DND-41 (cell line): ENCODE measurements at regions not wholly inside any gene's neighbourhood (a gene's known extent, or its start where the extent isn't known, plus 50 kb on each side); places are given as distances from the start of the nearest gene placed in this dataset.

Experiments
- ATAC-seq: fragments of 200-7000 bp; cut with Tn5 transposase; 3 replicates; pipeline ENCODE4 v1.9.1; 2021; ENCODE audit warnings: low read depth; ENCODE audit not compliant: insufficient read depth
- DNase-seq: peaks from one replicate; pipeline ENCODE4 v3.0.0-alpha.2; 2020
- H2AFZ ChIP-seq: 2 replicates; pipeline ENCODE4 v1.6.0; 2012; ENCODE audit warnings: low read depth, low read length
- H3K27ac ChIP-seq: 2 replicates; pipeline ENCODE4 v1.5.1; 2012; ENCODE audit warnings: low read length, inconsistent platforms
- H3K27me3 ChIP-seq: fragments of 200-600 bp; sonication (generic); 2 replicates; pipeline ENCODE4 v1.6.0; 2012; ENCODE audit warnings: low read length, mild to moderate bottlenecking, inconsistent platforms; ENCODE audit not compliant: insufficient read depth, poor library complexity
- H3K36me3 ChIP-seq: 2 replicates; pipeline ENCODE4 v1.5.1; 2012; ENCODE audit warnings: low read length, inconsistent platforms; ENCODE audit not compliant: insufficient read depth
- H3K4me1 ChIP-seq: 2 replicates; pipeline ENCODE4 v1.5.1; 2012; ENCODE audit warnings: mild to moderate bottlenecking, low read length; ENCODE audit not compliant: insufficient read depth
- H3K4me2 ChIP-seq: 2 replicates; pipeline ENCODE4 v1.6.0; 2012; ENCODE audit warnings: mild to moderate bottlenecking, moderate library complexity, low read length, inconsistent platforms; ENCODE audit not compliant: insufficient read depth
- H3K4me3 ChIP-seq, 2 experiments: fragments of 200-600 bp in 1 of 2; shearing (Covaris generic) in 1 of 2; 2 replicates each; pipeline ENCODE4 v1.5.1; 2012 to 2016; ENCODE audit warnings: inconsistent platforms in 2 of 2, low read length in 2 of 2, mild to moderate bottlenecking in 2 of 2, low read depth in 1 of 2, moderate library complexity in 1 of 2
- H3K79me2 ChIP-seq: 2 replicates; pipeline ENCODE4 v1.6.0; 2012; ENCODE audit warnings: low read length, inconsistent platforms; ENCODE audit not compliant: insufficient read depth
- H3K9ac ChIP-seq: 2 replicates; pipeline ENCODE4 v1.6.0; 2012; ENCODE audit warnings: low read depth, mild to moderate bottlenecking, inconsistent platforms, low read length, moderate library complexity
- H3K9me3 ChIP-seq: 2 replicates; pipeline ENCODE4 v1.5.1; 2012; ENCODE audit warnings: low read length, moderate library complexity, mild to moderate bottlenecking, inconsistent platforms; ENCODE audit not compliant: insufficient read depth, severe bottlenecking
- H4K20me1 ChIP-seq: 2 replicates; pipeline ENCODE4 v1.6.0; 2012; ENCODE audit warnings: low read length; ENCODE audit not compliant: insufficient read depth
- EZH2 ChIP-seq: IDR thresholded peaks from 3 replicates; pipeline ENCODE4 v1.6.1; 2012; ENCODE audit warnings: borderline replicate concordance, low read depth, mild to moderate bottlenecking, moderate library complexity, low read length, inconsistent platforms; ENCODE audit not compliant: severe bottlenecking
- TF ChIP-seq, protein P1 (sequence below): IDR thresholded peaks from 2 replicates; pipeline ENCODE4 v1.5.1; 2012; ENCODE audit warnings: borderline replicate concordance, low read length, moderate library complexity, mild to moderate bottlenecking; ENCODE audit not compliant: poor library complexity, severe bottlenecking; ENCODE audit errors: extremely low read depth

DNA sequence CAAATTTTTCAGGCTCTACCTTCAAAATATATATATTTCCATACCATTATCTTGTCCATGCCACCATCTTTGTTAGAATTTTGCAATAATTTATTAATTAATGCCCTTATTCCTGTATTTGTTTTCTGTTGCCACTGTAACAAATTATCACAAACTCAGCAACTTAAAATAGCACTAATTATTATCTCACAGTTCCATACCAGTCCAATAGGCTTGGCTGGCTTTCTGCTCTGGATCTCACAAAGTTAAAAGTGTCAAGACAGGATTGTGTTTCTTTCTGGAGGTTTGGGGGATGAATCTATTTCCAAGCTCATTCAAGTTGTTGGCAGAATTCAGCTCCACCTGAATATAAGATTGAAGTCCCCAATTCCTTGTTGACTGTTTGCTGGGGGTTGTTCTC is 58.6 kb upstream of the SLC38A4 start:
- no peaks in the 10 kb centered on the region for H3K4me1 ChIP-seq
- H3K4me3 ChIP-seq, result no peak overlapping the region
- H3K27me3 ChIP-seq, result no peaks in the 10 kb centered on the region
- no peaks in the 10 kb centered on the region for H3K79me2 ChIP-seq
- TF ChIP-seq, protein P1, sequence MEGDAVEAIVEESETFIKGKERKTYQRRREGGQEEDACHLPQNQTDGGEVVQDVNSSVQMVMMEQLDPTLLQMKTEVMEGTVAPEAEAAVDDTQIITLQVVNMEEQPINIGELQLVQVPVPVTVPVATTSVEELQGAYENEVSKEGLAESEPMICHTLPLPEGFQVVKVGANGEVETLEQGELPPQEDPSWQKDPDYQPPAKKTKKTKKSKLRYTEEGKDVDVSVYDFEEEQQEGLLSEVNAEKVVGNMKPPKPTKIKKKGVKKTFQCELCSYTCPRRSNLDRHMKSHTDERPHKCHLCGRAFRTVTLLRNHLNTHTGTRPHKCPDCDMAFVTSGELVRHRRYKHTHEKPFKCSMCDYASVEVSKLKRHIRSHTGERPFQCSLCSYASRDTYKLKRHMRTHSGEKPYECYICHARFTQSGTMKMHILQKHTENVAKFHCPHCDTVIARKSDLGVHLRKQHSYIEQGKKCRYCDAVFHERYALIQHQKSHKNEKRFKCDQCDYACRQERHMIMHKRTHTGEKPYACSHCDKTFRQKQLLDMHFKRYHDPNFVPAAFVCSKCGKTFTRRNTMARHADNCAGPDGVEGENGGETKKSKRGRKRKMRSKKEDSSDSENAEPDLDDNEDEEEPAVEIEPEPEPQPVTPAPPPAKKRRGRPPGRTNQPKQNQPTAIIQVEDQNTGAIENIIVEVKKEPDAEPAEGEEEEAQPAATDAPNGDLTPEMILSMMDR, result no peak
- TF ChIP-seq EZH2, result no peak
- no peak for ATAC-seq
- H3K4me2 ChIP-seq, result no peak overlapping the region
- no peak overlapping the region for H2AFZ ChIP-seq
- no peak overlapping the region for H3K9ac ChIP-seq
- DNase-seq, result no peak
- H3K36me3 ChIP-seq, result no peaks in the 10 kb centered on the region
- H3K27ac ChIP-seq, result no peak overlapping the region
- no peaks in the 10 kb centered on the region for H4K20me1 ChIP-seq
- no peaks in the 10 kb centered on the region for H3K9me3 ChIP-seq

DNA sequence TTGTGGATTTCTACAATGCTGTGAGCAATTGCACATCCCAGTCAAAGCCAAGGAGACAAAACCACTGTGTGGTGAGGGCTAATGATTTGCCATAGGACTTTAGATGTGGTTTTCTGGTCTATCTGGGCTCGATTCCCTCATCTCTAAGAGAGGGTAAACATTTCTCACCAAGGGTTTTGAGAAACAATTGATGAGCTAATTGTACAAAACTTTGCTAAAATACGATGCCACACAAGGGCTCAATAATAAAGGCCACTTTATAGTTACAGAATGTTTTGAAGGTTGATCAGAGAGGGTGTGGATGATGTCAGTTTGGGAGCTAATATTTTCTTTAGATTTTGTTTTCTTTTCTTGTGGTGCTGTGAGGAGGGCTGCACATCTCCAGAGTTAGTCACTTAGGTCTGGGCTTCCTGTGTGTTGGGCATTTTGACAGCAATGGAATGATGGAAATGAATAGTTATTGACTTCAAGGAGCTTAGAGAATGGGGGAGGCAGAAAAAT is 60.8 kb upstream of the SLC38A4 start:
- DNase-seq, result no peak
- no peak; the same call in 2 of the 3 replicates for ATAC-seq
- Histone ChIP-seq H3K79me2 (no peaks in the 10 kb centered on the region), H3K4me2 (no peak overlapping the region), H2AFZ (no peak overlapping the region), H3K4me1 (no peaks in the 10 kb centered on the region), H3K4me3 (no peak overlapping the region), H3K9me3 (no peaks in the 10 kb centered on the region), H3K36me3 (no peaks in the 10 kb centered on the region), H3K27me3 (no peaks in the 10 kb centered on the region), H3K9ac (no peak overlapping the region), H4K20me1 (no peaks in the 10 kb centered on the region), H3K27ac (no peak overlapping the region)
- TF ChIP-seq, protein P1, result no peak
- TF ChIP-seq EZH2, result no peak

DNA sequence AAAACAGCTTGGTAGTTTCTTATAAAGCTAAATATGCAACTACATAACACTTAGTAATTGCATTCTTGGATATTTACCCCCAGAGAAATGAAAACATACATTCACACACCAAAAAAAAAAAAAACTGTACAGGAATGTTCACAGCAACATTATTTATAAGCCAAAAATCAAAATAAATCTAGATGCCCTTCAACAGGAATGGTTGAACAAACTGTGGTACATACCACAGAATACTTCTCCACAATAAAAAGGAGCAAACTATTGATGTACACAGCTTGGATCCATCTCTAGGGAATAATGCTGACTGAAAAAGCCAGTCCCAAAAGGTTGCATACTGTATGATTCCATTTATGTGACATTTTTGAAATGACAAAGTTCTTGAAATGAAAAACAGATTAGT is 62.1 kb upstream of the SLC38A4 start:
- H3K36me3 ChIP-seq, result no peaks in the 10 kb centered on the region
- DNase-seq (no peak), ATAC-seq (no peak)
- no peak for TF ChIP-seq EZH2
- TF ChIP-seq, protein P1, result no peak
- no peak overlapping the region for H3K4me3 ChIP-seq
- no peak overlapping the region for H3K4me2 ChIP-seq
- no peaks in the 10 kb centered on the region for H3K9me3 ChIP-seq
- H3K79me2 ChIP-seq, result no peaks in the 10 kb centered on the region
- no peak overlapping the region for H2AFZ ChIP-seq
- H4K20me1 ChIP-seq, result no peaks in the 10 kb centered on the region
- no peaks in the 10 kb centered on the region for H3K27me3 ChIP-seq
- H3K9ac ChIP-seq, result no peak overlapping the region
- no peaks in the 10 kb centered on the region for H3K4me1 ChIP-seq
- H3K27ac ChIP-seq, result no peak overlapping the region

DNA sequence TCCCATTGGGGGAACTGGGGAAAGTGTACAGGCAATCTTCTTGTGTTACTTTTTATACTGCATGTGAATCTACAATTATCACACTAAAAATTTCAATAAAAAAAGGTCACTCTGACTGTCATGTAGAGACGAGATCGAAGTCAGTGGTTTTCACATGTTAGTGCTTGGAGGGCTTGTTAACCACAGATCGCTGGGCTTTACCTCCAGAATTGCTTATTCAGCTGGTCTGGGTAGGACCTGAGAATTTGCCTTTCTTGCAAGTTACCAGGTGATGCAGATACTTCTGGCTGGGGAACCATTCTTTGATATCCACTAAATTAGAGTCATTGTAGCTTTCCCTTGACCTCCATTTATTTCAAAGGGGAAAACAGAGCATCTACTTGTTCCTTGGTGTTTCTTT is 62.8 kb upstream of the SLC38A4 start:
- no peaks in the 10 kb centered on the region for H3K9me3 ChIP-seq
- DNase-seq, result no peak
- no peak for TF ChIP-seq EZH2
- TF ChIP-seq, protein P1, result no peak
- no peak overlapping the region for H3K27ac ChIP-seq
- no peak overlapping the region for H3K4me2 ChIP-seq
- no peak for ATAC-seq
- no peak overlapping the region for H3K9ac ChIP-seq
- H3K27me3 ChIP-seq, result no peaks in the 10 kb centered on the region
- H4K20me1 ChIP-seq, result no peaks in the 10 kb centered on the region
- H3K79me2 ChIP-seq, result no peaks in the 10 kb centered on the region
- no peaks in the 10 kb centered on the region for H3K4me1 ChIP-seq
- no peak overlapping the region for H2AFZ ChIP-seq
- no peaks in the 10 kb centered on the region for H3K36me3 ChIP-seq
- no peak overlapping the region for H3K4me3 ChIP-seq
